ENCODE measurements at regions not wholly inside any gene's neighbourhood (a gene's known extent, or its start where the extent isn't known, plus 50 kb on each side); places are given as distances from the start of the nearest gene placed in this dataset.

DNA sequence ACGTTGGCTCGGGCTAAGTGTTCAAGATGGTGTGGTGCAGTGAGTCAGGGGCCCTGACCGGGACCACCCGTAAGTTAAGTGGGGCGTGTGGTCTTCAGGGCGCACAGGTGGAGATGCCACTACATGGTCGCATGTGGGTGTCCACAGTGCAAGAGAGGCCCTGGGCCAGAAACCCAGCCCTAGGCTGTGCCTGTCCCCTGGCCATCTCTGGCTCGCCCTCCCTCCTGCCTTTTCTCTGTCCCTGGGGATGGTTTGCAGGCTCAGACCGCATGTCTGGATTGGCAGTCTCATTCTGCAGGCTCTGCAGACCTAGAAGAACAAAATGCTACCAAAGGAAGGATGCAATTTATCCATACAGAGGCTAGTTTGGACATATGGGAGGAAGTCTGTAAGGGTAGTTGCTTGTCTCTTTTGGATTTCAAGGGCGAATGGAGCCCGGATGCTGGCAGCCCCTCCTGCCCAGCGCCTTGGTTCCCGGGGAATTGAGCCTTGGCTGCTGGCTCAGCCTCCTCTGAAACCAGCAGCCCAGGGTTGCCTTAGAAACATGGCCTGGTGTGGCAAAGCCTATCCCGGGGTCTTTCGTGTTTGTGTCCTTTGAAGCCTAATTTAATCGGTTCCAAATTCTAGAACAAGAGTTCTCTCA lies 417.5 kb upstream of the HS6ST1 start:
- TF ChIP-seq CTCF (conservative IDR thresholded peaks at IDR 0.05; ENCODE audit: low read depth, low read length) (no peak), EZH2 (IDR thresholded peaks at IDR 0.05; ENCODE audit: low read length, unreplicated experiment) (no peak)
